HG03432 (cell line): ENCODE measurements at regions not wholly inside any gene's neighbourhood (a gene's known extent, or its start where the extent isn't known, plus 50 kb on each side); places are given as distances from the start of the nearest gene placed in this dataset.

ENCODE experiments used
- ATAC-seq: cut with Tn5 transposase; IDR thresholded peaks from one replicate; pipeline ENCODE4 v1.9.1; 2021; ENCODE audit warnings: mild to moderate bottlenecking, moderate library complexity; ENCODE audit not compliant: unreplicated experiment

DNA sequence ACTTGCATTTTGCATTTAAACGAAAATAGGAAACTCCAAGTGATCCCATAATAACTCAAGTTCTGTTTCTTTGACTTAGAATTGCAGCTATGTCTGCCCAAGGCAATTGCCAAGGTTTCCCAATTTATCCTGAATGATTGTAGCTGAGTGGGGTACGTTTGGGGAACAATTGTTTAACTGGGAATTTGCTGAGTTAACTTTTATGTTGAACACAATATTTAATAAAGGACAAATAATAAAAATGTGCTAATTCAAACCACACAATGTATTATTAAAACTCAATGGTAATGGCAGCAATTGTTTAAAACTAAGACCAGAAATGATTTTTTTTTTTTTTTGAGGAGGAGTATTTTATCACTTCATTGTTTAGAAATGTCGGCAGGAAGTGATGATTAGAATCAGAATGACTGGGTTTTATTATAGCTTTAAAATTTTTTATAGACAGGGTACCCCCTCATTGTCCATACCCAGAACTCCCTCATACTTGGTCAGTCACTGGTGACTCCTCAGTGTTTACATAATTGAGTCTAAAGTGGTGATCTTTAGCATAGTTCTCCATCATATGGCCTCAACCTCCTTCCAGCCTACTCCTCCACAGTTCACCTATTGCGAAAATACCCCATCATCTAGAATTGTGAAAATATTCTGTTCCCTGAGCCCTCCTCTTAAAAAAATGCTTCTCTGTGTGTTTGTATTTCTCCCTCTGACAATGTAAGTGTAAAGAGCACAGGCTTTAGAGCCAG is 389.2 kb upstream of the CITED2 start:
- no peak for ATAC-seq

GRCh38 chr6:139762587-139763031 is 388.2 kb upstream of the CITED2 start:
- peak; percentile 56 for ATAC-seq

GRCh38 chr6:139760128-139760527 is 385.7 kb upstream of the CITED2 start:
- no peak for ATAC-seq

DNA sequence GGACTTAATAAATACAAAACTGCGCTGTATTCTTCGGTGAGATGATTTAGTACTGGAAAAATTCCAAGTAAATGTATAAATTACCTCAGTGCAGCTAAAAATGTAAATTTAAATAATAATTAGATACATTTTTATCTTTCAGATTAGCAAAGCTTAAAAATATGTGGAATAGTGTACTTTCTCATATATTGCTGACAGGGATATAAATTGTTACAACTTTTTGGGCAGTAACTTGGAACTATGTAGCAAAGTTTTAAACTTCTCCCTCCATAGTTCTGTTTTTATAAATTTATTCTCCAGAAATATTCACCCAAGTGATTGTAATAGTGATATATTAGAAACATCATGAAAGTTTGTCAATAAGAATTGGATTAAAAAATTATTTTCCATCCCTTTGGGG is 384.6 kb upstream of the CITED2 start:
- ATAC-seq = no peak

DNA sequence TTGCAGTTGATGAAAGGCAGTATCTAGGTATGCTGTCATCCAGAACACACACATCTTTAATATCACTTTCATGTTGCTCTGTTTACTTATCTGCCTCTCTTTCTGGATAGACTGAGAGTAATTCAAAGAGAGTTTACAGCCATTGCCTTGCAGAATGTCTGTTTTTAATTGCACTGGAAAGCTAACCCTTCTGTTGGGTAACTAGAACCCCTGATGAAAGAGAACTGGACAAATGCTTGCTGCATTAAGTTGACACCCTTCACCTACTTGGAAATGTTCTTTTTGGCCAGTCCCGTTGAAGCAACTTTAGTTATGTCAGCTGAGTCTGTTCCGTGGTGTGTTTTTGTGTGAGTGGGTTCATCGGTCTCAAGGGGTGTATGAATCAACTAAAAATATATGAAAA is 383.8 kb upstream of the CITED2 start:
- ATAC-seq = no peak

GRCh38 chr6:139757784-139758183 is 383.3 kb upstream of the CITED2 start:
- no peak for ATAC-seq

DNA sequence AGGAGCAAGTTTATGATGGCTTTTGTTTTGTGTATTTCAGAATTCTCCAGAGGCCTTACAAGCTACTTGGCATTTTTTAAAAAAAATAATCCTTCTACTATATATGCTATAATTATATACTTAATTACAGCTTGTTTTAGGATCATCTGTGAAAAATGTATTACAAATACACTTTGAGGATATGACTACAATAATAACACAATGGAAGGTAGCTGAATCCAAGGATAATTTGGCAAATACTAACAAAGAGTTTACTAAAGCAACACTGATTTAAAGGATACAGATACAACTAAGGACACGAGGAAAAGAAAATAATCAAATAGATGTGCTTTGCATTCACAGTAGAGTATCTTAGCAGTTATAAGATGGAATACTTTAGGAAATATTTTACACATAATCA is 381.9 kb upstream of the CITED2 start:
- no peak for ATAC-seq

DNA sequence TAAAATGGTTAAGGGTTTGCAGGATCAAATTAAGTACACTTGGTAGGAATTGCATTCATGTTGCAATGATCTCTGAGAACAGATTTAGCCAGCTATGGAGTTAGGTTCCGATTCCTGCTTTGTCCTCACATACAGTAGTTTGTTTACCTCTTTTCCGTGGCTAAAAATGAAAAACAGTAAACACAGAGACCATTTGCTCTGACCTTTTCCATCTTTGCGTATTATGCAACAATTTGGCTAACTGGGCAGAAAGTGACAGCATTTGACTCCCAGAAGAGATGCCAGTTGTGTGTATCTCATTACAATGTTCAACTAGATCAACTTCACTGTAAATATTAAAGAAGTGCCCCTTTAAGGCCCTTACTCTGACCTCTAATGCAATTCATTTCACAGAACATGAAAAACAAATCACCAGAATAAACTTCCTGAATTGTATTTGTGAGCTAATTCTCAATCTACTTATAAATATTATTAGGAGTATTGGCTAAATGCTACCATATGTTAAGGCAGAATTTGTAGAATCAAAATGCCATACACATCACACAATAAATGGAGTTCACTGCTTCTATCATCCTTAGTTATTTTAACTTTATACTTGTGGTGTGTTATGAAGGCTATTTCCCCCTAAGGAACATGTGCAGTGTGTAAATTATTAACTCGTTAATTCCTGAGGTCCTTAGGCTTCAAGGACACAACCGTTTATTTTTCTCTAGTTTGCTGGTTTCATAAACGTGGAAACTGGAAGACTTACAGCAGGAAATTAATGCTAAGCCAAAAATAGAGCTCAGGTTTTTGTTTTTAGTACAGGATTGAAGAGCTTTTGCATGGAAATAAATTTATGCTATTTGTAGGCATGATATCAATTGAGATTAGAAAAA is 380.7 kb upstream of the CITED2 start:
- no peak for ATAC-seq

DNA sequence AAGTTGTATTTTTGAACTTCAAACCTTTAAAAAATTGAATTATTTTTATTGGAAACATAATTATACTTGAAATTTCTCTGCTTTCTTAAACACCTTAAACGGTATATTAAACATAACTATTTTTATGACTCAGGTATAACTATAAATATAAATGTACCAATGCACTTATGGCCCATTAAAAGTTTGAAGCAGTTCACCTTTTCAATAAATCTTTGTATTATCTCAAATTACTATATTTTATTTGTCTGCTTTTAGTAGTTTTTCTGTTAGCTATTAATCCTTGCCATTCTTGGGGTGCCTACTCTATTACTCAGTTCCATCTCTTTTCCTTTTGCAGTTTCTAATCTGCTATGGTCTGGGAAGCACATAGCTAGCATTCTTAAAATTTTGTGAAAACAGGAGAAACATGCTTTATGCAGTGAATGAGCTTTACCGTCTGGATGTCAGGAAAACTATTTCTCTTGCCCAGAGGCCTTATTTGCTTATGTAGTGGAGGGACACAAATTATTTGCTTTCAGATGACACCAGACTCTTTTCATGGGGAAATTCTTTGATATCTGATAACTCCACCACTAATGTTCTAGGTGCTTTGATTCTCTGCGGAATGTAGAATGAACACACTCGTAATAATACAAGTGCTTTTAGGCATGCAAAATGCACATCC is 378.9 kb upstream of the CITED2 start:
- no peak for ATAC-seq

- ATAC-seq = no peak
Observed at GRCh38 chr6:139752086-139752485, 377.6 kb upstream of the CITED2 start.

- no peak for ATAC-seq
Observed at GRCh38 chr6:139751179-139751578, 376.7 kb upstream of the CITED2 start.

DNA sequence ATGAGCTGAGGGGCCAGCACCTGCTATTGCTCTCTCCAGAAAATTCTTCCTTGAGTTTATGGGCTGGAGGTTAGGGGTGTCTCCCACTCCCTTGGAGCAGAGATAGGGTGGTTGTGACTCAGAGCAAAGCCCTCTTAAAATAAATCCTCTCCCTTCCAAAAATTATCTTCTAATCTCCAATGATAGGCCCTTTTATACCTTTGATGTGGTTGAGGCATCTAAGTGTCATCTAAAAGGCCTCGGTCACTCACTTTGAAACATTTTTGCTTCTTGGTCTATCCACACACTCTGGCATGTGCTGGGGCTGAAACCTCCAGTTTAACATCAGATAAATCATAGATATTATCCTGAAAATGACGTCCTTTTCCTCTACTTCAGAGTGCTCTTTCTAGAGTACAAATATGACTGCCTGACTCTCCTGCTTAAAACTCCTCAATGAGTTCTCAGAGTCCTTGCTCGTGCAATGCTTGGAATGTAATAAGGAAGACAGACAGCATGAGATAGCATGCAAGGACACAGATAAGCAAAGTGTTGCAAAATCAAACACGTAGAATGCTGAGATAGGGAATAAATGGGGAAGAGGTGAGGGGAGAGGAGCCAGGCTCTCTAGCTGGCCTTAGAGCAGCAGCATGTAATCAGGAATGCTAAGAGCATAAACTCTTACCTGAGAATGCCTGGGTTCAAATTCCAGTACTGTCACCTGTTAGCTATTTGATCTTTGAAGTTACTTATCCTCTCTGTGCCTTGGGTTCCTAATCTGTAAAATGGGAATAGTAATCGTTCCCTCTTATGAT is 374.1 kb upstream of the CITED2 start:
- ATAC-seq = no peak

DNA sequence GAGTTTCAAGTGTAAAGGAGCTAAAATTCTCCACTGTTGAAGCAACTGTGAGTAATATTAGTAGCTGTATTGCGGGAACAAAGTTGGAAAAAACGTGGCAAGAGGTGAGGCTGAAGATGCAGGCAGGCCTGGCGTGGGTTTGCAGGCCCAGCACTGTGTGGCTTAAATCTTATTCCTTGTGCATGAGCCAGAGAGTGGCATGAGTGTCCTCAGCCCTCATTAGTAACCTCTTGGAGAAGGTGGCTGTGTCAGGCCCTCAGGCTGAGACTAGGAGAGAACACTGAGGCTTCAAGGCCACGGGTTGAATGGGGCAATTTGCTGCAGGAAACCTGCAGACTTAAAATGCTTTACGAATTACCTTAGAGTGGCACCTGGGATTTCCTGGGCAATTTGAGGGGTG is 372.7 kb upstream of the CITED2 start:
- ATAC-seq = no peak

DNA sequence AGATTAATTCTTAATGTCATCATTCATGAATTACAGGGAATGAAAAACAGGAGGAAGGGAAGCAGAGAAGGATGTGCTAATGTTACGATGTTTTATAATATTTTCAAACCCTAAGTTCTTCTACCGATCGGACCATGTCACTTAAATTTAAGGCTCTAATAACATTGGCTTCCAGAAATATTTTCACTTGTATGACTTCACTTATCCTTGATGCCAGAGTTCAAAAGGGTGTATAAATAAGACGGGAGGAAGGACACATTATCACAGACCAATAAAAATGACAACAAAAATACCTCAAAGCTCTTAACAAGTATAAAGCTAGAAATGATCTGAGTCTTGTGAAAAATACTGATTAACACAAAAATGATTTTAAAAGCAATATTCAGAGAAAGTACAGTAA is 370.4 kb upstream of the CITED2 start:
- no peak for ATAC-seq

- no peak for ATAC-seq
Observed at GRCh38 chr6:139743664-139744437, 369.4 kb upstream of the CITED2 start.

GRCh38 chr6:139742671-139743070 is 368.2 kb upstream of the CITED2 start:
- no peak for ATAC-seq

- no peak for ATAC-seq
Observed at GRCh38 chr6:139738801-139739455, 364.5 kb upstream of the CITED2 start.

GRCh38 chr6:139736325-139736906 is 362.0 kb upstream of the CITED2 start:
- ATAC-seq = peak; percentile 86

- no peak for ATAC-seq
Observed at GRCh38 chr6:139732451-139732850, 358.0 kb upstream of the CITED2 start.
